ENCODE measurements at regions not wholly inside any gene's neighbourhood (a gene's known extent, or its start where the extent isn't known, plus 50 kb on each side); places are given as distances from the start of the nearest gene placed in this dataset.

- TF ChIP-seq, protein P1, sequence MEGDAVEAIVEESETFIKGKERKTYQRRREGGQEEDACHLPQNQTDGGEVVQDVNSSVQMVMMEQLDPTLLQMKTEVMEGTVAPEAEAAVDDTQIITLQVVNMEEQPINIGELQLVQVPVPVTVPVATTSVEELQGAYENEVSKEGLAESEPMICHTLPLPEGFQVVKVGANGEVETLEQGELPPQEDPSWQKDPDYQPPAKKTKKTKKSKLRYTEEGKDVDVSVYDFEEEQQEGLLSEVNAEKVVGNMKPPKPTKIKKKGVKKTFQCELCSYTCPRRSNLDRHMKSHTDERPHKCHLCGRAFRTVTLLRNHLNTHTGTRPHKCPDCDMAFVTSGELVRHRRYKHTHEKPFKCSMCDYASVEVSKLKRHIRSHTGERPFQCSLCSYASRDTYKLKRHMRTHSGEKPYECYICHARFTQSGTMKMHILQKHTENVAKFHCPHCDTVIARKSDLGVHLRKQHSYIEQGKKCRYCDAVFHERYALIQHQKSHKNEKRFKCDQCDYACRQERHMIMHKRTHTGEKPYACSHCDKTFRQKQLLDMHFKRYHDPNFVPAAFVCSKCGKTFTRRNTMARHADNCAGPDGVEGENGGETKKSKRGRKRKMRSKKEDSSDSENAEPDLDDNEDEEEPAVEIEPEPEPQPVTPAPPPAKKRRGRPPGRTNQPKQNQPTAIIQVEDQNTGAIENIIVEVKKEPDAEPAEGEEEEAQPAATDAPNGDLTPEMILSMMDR (IDR thresholded peaks at IDR 0.05): peak; percentile 37
- no peak for TF ChIP-seq EZH2 (IDR thresholded peaks at IDR 0.05; ENCODE audit: borderline replicate concordance, insufficient read depth, low read depth, low read length, poor library complexity, severe bottlenecking)
These were observed 188.4 kb downstream of the ABHD5 start for GRCh38 chr3:43879166-43879565.
